COLO668 (cell line): ENCODE measurements at regions not wholly inside any gene's neighbourhood (a gene's known extent, or its start where the extent isn't known, plus 50 kb on each side); places are given as distances from the start of the nearest gene placed in this dataset.
A peak's percentile ranks its signal among the peaks of the same experiment; 100 is the strongest.
"Not testable (repeated sequence)": the region's sequence is repeated elsewhere in the genome, so short reads cannot be mapped to it uniquely, and the experiment has no call there.

Experiments
- DNase-seq: peaks from one replicate; lab custom pipeline; 2025; ENCODE audit not compliant: unreplicated experiment; lab: John Stamatoyannopoulos, UW

DNA sequence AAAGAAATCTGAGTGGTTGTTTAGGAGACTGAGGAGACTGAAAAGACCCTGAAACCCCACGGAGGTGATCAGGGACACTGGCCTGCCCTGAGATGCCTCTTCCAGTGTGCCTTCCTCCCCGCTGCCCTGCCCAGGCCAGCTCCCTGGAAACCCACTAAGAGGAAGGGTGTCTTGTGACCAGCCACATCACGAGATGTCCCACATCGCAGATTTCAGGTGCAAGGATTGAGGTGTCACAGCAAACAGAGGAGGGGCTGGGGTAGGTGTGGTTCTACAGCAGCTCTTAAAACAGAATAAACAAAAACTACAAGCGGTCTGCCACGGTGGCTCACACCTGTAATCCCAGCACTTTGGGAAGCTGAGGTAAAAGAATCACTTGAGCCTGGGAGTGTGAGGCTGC, 184.3 kb upstream of the C14orf180 start:
- DNase-seq = peak; percentile 31

DNA sequence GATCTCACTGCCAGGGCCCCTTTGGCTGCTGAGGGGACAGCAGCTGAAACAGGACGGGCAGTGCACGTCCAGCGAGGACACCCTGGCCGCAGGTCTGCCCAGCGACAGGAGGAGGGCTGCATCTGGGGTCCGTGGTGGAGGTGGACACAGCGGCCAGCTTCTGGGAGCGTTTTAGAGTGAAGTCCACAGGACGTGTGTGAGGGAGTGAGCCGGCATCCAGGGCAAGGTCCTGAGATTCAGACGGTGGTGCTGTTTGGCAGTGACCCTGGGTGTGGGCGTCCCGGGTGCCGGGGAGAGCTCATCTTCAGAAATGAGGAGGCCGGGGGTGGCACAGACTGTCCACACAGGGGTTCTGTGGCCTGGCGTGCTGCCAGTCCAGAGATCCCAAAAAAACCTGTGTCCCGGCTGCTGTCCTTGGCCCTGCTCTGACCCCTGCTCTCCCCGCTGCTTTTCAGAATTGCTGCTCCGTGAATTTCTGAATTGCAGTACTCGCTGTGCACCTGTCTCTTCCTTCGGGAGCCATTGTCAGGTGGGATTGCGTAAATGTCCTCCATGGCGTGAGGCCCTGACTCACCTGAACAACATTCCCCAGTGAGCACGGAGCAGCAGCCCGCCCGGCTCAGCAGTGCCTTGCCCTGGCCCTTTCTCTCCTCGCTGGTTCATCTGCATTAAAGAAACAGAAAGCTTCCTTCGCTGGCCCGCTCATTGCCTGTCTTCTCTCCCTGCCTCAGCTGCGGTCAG, 183.5 kb upstream of the C14orf180 start:
- peak; percentile 69 for DNase-seq

DNA sequence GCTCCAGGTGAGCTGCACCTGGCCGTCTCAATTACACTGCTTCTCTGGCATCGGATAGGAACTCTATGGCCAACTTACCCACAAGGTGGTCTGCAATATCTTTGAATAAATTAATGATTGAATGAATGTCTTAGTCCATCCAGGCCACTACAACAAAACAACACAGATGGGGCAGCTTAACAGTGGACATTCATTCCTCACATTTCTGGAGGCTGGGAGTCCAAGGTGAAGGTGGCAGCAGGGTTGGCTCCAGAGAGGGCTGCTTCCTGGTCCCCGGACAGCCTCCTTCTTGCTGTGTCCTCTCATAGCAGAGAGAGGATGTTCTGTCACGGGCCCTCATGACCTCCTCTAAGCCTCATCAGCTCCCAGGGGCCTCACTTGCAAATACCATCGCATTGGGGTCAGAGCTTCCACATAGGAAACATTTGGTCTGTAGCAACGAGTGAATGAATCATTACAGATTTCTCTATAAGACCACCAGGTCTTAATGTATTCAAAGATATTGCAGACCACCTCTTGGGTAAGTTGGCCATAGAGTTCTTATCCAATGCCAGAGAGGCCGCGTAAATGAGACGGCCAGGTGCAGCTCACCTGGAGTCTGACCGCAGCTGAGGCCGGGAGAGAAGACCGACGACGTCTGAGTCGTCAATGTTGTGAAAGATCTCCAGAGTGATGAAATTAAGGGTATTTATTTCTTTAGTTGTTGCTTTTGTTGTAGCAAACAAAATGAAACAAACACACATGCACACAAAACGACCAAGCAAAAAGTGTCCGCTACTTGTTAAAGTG, 182.7 kb upstream of the C14orf180 start:
- no peak for DNase-seq

DNA sequence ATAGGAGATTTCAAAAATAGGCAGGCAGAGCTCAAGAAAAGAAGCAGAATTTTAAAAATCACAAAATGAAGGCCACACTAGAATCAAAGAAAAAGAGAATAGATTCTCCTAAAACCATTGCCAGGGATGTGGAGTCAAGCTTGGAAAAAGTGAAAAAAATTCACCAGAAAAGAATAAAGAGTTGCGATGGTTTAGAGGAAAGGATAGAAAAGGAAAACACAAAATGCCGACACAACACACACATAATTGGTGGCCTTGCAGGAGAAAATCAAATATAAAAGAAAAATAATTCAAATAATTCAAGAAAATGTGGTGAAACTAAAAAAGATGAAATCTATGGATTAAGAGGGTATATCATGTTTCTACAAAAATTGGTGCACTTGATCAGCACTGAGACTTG, 181.6 kb upstream of the C14orf180 start:
- DNase-seq = no peak

DNA sequence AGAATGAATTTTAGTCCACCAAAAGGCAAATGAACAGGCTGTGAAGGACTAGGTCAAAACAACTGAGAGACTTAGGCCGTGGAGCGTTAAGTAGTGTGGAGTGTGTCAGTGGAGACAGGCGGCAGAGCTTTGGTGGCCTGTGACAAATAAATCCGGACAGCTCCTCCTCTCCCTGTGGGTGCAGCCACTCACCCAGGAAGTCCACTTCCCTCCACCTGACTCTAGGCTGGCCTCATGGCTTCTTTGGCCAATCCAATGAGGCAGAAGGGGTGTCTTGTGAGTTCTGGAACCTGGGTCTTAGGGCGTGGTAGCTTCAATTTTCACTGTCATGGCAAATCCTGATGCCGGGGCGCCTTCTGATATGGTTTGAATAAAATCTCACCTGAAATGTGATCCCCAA, 180.9 kb upstream of the C14orf180 start:
- DNase-seq = no peak

DNA sequence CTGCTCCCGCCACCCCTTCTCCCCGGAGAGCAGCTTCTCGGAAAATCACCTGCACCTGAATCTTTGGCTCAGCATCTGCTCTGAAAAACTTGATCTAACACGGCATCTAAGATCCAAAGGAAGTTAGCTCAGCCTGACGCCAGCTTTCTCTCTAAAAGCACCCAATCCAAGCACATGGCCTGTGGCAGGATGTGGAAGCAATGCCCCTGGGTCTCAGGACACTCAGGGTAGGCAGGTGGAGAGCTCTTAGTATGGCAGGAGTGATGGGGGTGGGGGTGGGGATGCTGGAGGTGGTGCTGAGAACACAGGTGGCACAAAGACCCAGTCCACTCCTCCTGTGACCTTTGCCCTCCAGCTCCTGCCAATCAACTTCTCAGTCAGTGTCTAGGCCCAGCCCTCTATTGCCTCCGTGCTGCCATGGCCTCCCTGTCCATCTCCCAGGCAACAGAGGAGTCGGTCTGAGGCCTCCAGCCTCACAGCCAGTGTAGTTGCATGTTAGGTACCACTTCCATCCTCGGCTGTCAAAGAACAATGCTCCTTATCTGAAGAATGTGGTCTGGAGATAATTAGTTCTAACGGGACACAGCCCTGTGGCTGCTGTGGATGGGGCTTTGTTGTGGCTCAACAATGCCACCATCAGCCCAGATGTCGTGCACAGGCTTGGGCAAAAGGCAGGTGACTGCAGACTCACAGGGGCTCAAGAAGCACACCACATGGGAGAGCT, 180.0 kb upstream of the C14orf180 start:
- peak; percentile 19 for DNase-seq

DNA sequence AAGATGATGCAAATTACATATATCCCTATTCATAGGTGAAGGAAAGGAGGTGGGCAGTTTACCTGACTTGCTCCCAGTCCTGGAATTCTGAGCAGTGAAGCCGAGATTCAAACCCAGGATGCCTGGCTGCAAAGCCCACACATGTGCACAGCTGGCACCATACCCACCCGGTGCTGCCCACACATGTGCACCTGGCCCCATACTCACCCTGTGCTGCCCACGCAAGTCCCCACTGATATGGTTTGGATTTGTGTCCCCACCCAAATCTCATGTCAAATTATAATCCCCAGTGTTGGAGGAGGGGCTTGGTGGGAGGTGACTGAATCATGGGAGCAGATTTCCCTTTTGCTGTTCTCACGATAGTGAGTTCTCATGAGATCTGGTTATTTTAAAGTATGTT, 179.2 kb upstream of the C14orf180 start:
- no peak for DNase-seq

DNA sequence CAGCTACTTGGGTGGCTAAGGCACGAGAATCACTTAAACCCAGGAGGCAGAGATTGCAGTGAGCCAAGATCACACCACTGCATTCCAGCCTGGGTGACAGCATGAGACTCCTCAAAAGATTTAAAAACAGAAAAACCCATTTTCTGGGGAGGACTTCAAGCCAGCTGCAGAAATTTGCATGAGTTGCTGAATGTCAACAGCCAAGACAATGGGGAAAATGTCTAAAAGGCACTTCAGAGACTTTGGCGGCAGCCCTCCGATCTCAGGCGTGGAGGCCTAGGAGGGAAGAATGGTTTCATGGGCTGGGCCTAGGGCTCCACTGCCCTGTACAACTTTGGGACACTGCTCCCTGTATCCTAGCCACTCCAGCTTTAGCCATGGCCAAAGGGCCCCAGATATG, 177.8 kb upstream of the C14orf180 start:
- DNase-seq = no peak

DNA sequence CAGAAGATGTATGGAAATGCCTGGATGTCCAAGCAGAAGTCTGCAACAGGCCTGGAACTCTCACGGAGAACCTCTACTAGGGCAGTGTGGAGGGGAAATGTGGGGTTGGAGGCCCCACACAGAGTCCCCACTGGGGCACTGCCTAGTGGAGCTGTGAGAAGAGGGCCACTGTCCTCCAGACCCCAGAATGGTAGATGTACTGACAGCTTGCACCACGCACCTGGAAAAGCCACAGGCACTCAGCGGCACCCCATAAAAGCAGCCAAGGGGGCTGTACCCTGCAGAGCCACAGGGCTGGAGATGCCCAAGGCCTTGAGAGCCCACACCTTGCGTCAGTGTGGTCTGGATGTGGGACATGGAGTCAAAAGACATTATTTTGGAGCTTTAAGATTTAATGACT, 177.3 kb upstream of the C14orf180 start:
- DNase-seq = not testable (repeated sequence)

DNA sequence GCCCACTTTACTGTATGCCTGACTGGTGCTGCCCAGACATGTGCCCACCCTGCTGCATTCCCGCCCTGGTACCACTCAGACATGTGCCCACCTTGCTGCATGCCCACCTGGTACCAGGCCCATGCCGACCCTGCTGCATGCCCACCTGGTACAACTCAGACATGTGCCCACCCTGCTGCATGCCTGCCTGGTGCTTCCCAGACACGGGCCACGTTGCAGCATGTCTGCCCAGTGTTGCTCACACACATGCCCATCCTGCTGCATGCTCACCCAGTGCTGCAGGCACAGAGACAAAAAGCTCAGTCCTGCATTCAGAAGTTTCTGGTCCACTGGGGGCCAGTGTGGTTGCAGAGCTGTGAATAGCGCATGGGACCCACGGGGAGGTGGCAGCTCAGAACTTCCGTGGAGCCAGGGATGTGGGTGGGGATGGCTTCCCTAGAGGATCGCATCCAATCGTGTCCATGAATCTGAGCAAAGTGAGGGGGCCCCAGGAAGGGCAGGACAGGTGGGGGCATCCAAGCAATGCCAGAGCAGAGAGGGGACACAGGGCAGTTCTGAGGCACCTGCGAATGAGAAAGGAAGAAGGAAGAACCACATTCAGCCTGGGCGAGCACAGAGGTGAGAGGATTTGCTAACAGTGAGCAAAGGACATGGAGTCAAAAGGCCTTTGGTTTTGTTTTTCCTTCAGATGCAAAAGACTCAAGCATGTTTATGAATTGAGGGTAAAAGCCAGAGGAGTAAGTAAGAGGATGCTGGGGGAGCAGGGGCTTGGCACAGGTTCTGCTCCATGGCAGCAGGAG, 175.9 kb upstream of the C14orf180 start:
- DNase-seq = no peak

DNA sequence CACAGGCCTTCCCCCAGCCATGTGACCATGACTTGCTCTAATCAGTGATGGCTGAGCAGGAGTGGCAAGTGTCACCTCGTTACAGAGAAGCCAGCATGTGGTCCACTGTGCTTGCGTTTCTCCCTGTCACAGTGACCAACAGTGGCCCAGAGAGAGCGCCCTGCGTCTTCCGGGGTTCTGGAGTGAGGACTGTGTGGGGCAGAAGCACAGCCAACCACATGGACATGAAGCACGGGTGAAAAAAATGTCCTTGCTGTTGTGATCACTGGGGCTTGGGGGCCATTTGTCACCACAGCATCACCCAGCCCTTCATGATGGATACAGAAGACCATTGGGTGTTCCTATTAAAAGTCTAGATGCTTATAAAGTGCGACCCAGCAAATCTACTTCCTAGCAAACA, 174.6 kb upstream of the C14orf180 start:
- DNase-seq = no peak

DNA sequence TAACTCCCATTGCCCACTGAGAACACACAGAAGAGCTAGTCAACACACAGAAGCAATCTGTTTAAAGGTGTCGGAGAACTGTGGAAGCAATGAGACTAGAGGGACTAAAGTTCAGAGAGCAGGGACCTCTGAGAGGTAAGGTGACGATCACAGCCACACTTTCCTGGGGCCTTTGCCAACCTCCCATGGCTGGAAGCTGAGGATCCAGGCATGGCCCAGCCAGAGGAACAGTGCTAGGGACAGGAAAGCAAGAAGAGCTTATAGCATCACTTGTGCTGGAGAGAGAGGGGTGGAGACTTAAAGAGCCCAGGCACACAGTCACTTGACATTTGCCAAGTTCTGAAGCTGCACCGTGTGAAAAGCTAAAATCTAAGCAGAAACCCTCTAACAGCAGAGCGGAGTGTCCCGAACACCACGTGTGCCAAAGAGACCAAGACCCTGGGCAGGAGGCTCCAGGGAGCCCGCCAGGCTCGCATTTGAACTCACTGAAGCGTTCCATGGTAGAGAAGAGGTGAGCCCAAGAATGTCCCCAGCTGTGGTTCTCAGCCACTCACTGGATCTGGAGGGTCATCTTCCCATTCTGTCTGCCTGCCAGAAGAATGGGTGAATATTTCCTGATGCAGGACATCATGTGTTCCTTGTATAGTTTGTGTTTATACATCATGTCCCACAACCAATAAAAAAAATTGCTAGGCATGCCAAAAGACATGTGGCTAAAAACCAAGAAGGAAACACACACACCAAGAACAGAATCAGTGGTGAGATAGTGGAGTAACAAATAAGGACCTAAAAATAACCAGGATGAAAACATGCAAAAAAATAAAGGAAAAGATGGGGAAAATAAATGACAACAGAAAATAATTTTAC, 174.0 kb upstream of the C14orf180 start:
- DNase-seq = no peak

DNA sequence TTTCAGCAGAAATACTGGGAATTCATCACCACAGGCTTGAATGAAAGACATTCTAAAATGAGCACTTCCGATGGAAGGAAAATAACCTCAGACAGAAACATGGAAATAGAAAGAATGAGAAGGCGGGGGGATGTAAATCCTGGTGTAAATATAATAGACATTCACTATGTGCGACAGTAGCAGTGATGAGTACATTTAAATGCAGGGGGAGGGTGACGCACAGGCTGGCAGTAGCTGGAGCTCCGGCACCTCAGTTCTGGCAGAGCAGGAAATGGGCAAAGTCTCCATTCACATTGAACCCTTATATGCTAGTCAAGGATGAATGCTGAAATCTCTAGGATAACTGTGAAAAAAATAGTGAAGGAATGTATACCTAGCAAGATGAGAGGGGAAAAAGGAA, 172.7 kb upstream of the C14orf180 start:
- no peak for DNase-seq

DNA sequence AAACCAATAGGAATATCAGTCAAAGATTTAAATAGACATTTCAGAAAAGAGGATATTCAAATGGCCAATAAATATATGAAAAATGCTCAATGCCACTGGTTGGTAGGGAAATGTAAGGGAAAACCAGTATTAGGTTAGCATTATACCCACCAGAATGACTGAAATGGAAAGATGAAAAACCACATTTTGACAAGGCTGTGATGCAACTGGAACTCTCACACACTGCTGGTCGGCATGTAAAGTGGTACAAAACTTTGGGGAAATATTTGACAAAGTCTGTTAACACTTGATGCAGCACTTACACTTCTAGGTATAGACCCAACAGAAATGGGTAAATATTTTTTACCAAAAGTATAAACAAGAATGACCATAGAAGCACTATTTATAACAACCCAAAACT, 163.2 kb upstream of the C14orf180 start:
- no peak for DNase-seq

DNA sequence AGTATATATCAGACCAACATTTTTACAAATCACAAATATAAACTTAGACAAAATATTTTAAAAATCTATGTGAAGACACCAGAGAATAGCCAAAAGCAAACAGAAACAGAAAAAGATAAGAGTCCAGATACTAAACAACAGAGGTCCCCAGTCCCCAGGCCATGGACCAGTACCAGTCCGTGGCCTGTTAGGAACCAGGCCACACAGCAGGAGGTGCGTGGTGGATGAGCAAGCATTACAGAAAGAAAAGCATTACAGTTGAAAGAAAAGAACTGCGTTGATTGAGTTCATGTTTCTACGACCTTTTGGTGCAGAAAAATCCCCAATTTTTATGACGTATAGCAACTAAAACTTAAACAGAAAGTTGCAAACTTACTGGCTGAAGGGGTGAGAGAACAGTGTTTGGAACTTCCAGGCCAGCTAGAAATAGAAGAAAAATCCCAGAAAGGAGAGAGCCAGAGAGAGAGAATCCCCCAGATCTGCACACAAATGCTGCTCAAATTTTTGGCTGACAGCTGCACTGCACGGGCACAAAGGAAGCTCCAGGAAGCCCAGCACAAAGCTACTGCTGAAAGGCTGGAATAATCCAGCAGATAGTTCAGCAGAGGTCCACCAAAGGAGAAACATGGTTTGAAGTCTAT, 159.6 kb upstream of the C14orf180 start:
- DNase-seq = no peak

DNA sequence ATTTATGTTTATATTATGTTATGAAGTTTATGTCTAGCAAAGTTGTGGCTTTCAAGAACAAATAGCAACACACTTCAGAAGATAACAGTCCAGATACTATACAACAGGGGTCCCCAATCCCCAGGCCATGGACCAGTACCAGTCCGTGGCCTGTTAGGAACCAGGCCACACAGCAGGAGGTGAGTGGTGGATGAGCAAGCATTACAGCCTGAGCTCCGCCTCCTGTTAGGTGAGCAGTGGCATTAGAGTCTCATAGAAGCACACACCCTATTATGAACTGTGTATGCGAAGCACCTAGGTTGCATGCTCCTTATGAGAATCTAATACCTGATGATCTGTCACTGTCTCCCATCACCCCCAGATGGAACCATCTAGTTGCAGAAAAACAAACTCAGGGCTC, 159.0 kb upstream of the C14orf180 start:
- not testable (repeated sequence) for DNase-seq

DNA sequence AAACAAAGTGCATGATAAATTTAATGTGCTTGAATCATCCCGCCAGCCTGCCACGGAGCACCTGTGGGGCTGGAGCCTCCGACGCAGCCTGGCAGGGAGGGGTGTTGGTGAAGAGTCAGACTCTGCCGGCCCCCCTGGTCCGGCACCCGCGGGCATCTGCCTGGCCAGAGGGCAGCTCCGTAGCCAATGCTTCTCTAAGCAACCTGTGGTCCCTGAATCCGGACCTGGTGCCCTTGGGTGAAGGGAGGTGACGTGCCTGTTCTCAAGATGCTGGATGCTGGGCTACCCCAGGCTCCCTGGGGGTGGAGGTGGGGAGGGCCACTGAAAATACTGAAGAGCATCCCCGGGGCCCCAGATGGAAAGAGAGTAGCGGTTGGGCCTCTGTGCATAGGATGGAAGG, 158.6 kb upstream of the C14orf180 start:
- no peak for DNase-seq

DNA sequence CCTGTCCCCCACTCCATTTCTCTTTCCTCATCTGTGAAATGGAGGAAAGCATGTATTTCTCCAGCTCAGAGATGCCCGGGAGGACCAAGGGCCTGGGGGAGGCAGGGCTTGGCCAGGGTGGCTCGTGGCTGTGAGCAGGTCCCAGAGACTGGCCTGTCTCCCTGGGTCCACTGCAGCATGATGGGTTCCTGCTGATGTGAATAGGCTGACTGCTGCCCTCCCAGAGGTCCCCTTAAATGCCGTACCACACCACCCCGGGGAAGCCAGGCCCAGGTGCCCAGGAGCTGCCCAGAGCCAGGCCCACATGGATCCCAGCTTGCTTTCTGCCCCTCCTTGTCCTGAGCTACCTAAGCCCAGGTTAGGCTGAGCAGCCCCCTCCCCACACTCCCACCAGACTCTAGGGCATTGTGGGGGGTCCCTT, 158.2 kb upstream of the C14orf180 start:
- no peak for DNase-seq
